ENCODE measurements at regions not wholly inside any gene's neighbourhood (a gene's known extent, or its start where the extent isn't known, plus 50 kb on each side); places are given as distances from the start of the nearest gene placed in this dataset.

DNA sequence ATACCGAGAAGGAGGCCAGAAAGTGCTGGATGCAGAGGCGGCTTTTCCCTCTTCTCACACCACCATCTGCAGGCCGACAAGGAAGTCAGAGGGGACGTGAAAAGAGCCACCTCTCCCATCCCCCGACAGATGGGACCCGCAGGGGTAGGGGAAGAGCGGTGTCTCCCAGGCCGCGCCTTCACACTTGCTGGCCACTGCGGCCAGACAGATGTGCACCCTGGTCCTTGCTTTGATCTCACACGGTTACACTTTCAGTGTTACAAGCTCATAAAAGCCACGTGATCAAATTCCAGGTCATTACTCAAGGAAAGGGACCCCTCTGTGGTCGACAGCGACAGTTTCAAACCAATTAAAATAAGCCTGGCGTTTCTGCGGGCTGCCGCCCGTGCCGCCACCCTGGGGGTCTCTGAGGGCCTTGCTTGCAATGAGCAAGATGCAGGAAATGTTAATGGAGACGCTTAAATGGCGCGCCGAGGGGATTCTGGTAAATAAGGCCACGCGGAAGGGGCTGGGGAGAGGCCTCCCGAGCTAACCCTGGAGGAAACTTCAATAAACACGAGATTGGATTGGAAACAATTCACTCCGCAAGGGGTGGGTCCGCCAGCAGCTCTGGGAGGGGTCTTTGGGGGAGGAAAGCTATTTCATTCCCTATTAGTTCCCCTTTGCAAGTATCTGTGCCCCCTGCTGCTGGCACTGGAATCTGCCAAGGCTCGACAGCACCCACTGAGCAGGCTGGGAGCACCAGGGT, 240.9 kb downstream of the ENGASE start:
- no peak for DNase-seq (ENCODE audit: low read depth)

DNA sequence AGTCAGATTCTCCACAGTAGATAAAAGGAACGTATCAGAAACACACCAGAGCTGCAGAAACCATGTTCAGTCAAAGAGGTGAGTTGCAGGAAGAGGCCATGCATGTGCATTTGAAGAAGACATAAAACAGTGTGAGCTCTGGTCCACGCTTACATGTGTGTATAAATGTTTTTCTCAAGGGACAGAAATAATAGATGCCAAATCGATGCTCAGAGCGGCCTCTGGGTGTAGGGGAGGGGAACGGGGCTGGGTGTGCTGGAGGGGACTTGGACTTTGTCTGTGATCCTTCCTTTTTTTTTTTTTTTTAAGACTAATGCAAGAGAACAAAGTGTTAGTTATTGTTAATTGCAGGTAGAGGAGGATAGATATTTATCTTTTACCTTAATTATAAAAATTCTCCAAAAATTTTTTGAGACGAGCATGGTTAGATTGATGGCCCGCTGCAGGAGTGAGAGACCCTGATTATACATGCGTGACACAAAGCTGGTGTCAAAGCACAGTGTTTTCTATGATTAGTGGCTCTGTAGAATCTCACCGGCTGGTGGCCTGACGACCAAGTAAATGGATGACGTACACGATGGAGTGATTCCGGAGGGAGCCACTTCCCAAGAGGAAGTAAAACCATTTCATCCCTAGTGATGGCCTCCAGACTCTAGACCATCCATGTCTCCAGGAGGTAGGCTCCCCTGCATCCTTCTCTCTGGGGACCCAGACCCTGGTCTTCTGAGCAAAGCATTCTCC, 240.2 kb downstream of the ENGASE start:
- DNase-seq (ENCODE audit: low read depth) = no peak

DNA sequence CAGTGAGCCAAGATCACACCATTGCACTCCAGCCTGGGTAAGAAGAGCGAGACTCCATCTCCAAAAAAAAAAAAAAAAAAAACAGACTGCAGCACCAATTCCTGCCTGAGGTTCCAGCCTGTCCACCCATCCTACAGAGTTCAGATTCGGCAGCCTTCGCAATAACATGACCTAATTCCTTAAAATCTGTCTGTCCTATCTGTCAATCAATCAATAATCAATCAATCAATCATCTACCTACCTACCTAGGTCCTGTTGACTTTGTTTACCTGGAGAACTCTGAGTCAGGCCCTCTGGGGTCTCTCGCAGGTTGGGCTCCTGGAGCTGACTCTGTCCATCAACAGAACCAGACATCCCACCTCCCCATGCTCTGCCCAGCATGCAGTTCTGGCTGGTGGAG, 236.7 kb downstream of the ENGASE start:
- DNase-seq (ENCODE audit: low read depth) = no peak

DNA sequence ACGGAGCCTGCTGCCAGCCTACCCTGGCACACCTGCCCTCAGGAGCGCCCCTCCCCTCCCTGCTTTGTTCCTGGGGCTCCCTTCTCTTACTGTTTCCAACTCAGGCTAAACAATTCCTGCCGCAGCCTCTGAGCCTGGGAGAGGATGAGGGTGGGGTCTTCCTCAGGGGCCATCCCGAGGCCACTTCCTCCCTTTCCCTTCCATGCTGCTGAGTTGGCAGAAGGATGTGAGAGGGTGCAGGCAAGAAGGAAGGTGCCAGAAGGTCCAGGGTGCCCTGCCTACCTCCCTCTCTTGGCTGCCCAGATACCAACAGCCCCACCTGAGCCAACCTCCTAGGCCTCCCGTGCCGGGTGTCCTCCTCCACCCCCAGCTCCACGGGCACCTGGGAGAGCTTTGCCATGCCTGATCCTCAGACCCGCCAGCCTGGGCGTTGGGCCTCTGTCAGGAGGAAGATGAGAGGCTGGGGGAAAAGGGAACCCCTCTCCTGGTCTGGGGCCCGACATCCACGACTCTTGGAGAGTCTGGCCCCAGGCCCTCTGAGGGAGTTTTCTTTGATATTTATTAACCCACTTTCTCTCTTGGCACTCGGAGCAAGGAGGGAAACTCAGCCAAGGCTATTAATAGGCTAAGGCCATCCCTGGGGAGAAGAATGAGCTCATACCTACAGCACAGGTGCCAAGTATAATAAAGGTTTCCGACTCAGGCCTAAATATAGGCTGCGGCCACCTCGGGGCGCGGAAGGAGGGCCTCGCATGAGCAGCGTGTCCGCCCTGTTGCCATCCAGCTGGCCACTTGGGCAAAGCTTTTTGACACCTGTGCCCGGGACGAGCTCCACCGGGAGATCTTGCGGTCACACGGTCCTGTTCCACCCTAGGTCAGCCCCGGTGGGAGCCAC, 232.0 kb downstream of the ENGASE start:
- no peak for DNase-seq (ENCODE audit: low read depth)

DNA sequence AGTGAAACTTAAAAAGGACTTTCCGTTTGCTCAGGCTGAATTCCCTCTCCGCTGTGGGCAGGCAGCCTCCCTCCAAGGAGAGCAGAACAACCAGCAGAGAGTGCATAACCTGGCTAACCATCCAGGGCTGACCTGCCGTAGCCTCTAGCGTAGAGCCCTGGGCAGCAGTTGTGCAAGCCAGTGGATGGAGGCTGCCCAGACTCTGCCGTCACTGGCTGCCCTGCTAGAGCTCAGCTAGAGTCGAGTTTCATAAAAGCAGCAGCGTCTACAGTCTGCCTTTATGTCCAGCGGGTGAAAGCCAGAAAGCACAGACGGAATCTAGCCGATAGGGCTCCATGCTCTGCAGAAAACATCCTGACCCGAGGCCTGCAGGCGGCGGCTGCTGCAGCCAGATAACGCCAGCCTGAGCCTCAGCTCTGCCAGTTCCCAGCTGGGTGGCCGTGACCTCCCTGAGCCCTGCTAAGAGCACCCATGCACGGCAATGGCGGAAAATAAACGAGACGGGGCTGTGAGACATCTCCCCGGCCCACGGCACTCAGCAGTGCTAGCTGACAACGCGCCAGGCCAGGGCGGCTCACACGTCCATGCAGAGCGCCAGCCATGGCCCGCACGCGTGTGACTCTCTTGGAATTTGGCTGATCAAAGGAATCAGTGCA, 231.3 kb downstream of the ENGASE start:
- DNase-seq (ENCODE audit: low read depth) = no peak

DNA sequence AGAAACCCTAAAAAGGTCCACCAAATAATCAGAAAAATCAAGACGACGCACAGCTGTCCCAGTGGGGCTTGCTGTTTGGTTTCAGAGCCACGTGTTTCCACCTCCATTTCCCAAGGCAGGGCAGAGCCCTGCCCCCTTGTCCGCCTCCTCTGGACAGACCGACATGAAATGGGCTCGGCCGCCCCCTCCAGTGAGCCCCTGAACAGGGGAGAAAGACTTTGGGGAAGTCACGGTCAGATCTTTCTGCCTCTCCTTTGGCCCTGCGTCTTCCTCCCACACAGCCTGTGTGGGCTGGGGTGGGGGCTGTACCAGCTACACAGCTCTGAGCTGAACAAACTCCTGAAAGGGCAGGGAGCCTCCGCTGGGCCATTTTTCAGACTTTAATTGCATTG, 230.7 kb downstream of the ENGASE start:
- no peak for DNase-seq (ENCODE audit: low read depth)

DNA sequence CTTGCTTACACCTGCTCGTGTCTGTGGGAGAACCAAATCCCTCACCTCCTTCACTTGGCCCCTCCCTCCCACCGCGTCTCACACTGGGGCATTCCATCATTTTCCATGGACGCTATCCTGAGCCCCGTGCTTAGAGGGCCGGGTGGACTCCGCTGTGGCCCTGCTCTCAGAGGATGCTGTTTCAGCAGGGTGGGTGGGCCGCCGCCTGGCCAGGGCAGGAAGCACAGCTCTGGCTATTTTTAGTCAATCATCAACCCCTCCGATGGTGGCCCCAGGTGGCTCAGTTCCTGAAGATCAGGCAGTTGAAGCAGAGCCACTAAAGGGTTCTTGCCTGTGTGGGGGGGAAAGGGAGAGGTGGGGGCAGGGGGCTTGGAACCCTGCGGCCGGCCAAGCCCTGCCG, 230.3 kb downstream of the ENGASE start:
- DNase-seq (ENCODE audit: low read depth) = no peak

DNA sequence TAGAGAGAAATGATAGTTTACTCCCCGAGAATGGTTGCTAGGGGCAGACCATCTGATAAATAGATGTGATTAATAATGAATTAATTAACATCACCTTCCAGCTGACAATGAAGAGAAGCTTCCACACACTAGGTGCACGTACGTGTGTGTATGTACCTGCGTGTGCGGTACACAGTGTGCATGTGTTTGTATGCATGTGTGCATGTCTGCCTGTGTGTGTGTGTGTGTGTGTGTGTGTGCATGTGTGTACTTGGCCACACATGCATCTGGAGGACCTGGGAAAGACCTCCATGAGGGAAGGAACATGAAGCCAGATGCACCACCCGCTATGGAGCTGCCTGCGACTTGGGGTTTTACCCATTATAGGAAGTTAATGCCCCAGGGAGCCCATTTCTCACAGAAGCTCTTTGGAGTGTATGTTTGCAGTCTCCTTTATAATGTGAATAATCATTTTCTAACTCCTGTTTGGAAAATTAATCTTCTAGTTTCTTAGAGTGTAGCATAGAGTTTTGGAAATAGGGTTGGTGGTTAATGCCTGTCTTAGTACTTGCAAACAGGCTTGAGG, 229.1 kb downstream of the ENGASE start:
- DNase-seq (ENCODE audit: low read depth) = no peak

DNA sequence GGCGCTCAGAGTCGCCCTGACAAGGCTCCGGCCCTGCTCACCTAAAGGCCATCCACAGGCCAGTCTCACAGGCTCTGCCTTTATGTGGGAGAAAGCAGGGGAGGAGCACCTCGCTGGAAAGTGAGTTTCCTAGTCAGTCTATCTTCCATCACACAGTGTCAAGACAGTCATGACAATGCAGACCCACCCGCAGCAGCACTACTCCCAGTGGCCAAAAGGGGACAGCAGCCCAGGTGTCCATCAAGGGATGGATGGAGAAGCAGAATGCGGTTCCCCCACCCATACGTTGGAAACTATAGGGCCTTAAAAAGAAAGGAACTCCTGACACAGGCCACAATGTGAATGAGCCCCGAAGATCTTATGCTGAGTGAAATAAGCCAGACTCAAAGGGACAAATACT, 226.8 kb downstream of the ENGASE start:
- no peak for DNase-seq (ENCODE audit: low read depth)

DNA sequence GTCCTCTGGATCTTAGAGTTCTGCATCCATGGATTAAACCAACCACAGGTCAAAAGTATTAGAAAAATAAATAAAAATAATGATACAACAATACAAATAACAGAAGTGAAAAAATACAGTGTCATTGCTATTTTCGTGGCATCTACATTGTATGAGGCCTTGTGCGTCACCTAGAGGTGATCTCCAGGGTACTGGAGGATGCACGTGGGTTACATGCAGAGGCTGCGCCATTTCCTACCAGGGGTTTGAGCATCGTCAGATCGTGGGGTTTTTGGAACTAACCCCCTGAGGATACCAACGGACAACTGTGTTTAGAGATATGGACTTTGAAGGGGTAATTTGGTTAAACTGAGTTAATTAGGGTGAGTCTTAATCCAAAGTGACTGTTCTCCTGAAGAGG, 224.7 kb downstream of the ENGASE start:
- no peak for DNase-seq (ENCODE audit: low read depth)

DNA sequence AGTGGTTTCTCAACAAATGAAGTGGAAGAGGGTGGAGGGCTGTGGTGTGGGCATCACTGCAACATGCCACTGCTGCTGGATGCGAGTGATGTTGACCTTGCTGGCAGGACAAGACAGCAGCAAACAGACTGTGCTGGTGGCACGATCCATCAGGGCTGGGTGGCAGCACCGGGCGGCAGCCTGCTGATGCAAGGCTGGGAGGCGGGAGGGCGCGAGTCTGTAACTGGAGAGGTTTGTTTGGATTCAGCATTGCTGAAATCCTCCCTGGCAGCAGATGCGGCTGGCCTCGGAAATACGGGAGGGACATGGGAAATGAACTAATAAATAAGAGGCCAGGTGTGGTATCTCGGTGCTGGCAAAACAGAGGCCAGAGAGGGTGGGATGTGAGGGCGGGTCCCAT, 224.2 kb downstream of the ENGASE start:
- DNase-seq (ENCODE audit: low read depth) = no peak

DNA sequence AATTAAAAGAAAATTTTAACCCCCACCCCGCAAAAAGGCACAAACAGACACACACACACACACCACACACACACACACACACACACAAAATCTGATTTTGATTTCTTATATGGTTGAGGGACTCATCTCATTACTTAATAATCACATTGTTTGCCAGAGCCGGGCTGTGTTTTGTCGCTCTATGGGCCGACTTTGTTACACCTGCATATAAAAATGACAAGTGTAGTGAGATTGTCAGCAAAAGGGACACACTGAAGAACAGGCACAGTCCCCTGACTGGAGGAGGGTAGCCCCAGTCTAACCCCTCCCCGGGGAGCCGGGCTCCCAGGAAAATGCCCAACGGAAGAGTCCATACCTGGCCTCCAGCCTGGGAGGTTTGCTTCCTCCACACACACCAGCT, 221.6 kb downstream of the ENGASE start:
- DNase-seq (ENCODE audit: low read depth) = no peak

DNA sequence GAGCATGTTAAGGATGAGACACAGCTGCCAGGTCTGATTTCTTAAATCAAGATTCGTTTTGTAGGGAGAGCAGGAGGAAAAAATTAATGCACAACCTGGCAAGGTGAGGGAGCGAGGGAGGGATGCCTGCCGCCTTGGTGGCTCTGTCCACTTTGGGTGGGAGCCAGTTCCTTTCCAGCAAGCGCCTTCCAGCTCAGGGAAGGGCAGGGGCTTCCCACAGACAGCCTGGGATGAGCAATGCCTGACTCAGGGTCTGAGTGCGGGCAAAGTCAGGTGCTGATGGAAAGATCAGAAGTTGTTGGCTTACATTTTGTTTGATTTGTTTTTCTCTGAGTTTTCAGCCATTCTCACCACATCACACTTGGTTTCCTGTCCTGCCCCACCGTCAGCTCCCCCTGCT, 220.7 kb downstream of the ENGASE start:
- DNase-seq (ENCODE audit: low read depth) = no peak

DNA sequence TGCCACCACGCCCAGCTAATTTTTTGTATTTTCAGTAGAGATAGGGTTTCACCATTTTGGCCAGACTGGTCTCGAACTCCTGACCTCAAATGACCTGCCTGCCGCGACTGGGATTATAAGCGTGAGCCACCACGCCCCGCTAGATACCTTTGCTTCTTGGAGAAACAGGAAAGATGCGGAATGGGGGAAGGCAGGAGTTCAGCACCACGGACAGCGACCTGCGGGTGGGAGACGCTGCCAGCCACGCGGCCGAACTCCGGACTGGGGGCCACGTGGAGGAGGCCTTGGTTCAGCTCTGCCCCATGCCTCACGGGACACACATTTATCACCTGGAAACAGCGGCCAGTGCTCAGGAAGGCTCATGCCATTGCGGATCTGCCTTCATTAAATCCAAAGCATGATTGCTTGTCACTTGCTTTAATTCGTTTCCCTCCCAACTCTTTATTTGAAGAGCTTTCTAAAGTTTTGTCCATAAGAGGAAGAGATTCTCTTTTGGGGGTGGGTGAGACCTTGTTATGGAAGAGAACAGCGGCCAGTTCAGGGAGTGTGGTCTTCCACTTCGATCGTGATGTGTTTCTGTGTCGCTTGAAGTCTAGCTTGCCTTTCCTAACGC, 219.9 kb downstream of the ENGASE start:
- peak; percentile 45 for DNase-seq (ENCODE audit: low read depth)

DNA sequence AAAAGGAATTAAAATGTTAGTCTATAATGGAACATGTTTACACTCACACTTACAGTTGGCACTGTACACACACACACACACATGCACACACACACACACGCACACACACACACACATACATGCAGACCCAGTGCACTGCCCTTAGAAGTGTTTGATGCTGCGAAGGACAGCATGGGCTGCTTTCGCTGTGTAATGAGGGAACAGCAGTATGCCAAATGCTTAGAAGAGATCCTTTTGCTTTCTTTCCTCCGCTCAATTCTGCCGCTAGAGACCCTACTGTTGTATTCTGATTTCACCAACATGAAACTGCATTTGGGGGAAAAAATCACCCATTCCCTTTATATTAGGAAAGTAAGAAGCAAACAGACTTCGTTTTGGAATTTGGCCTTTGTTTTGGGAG, 217.9 kb downstream of the ENGASE start:
- DNase-seq (ENCODE audit: low read depth) = no peak

DNA sequence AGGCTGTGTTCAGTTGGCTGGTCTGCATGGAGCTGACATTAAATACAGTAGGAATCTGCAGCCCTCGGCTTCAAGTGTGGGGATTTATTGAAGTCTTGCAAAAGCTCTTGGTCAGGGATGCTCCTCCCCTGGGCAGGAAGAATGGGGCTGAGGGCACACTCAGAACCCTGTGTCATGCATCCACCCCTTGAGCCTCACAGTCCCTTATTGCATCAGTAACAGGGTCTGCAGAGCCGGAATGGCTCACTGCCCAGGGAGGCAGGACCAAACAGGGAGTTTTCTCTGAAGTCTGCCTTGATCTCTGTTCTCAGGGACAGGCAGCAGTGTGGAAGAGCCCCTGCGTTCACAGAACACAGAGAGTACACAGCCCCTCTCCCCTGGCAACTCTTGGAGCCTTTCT, 216.8 kb downstream of the ENGASE start:
- DNase-seq (ENCODE audit: low read depth) = no peak

DNA sequence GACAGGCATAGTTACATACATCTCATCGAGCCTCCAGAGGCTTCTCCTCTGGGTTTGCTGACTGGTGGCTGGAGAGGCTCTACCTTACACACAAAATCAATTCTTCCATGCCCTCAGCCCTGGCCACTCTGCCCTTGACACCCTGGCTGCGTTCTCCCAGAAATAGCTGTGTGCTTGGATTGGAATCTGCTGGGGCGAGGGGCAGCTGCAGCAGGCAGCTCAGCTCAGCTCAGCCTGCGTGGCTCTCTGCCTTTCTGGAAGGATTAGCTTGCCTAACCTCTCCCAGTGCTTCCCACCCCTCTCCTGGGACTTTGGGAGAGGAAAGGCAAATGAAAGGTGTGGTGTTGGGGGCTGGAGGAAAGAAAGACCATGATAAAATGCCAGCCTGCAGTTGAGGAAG, 216.1 kb downstream of the ENGASE start:
- DNase-seq (ENCODE audit: low read depth) = no peak

DNA sequence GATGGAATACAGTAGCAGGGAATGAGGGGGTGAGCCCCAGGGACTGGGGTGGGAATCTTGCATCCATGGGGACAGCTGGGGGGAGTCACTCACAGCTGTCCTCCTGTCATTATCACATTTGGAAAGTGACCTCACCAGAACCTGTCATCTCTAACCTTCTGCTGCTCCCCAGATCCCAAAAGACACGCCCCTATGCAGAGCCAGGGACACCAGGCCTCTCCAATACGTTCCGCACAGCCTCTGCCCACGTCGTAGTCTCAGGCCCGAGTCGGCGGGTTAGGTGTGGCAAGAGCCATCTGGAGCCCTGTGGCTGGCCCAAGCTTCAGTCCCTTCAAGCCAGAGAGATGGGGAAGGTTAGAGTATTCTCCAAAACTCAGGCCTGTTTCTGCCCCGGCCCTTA, 214.3 kb downstream of the ENGASE start:
- no peak for DNase-seq (ENCODE audit: low read depth)

DNA sequence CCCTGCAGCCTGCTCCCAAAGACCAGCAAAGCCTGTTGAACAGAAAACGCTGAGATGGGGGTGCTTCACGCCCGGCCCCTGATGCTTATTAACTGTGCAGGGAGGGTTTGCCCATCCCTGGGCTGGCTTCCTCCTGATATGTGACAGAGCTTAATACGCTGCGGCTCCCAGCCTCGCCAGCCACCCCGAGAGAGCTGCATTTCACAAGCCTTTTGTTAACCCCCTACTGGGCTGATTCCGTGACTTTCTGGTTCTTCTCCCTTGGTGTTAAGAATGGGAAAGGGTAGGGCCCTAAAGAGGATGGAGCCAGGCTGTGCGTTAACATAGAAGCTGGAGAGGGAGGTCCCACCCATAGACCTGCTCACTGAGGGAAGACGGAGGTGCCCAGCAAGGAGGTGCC, 211.8 kb downstream of the ENGASE start:
- DNase-seq (ENCODE audit: low read depth) = no peak

DNA sequence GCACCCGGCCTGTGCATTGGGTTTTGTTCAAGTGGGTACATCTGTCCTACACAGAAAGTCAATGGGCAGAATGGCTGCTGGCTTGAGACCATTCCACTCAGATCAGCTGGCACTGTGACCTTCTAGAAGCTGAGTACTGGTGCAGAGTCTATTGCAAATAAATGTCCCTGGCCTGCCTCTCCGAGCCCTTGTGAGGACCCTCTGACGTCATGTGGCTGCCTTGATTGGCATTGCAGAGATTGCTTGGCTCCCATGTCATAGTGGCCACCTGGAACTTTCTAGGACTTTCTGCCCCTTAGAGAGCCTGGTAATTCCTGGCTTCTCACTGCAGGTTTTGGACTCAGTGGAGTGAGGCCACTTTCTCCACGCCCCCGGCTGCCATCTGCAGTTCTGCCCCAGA, 211.3 kb downstream of the ENGASE start:
- DNase-seq (ENCODE audit: low read depth) = no peak

DNA sequence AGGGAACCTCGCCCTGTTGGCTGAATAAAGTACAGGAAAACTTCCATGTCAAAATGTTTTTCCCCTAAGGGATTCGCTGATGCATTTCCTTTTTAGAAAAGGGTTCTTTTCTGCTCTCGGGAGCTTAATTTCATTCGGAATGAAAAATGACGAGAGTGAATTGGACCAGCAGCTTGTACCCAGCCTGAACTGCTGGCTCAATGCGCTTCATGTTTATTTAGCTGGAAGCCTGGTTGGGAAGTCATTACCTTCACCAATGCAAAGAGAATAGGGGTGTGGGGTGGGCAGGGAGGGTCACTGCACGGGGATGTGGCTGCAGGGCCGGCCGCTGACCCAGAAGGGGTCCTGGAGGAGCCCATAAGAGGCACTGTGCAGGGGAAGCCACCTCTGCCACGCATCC, 207.7 kb downstream of the ENGASE start:
- DNase-seq (ENCODE audit: low read depth) = no peak

All from RPMI7951 (cell line).